GM08714 (cell line): ENCODE measurements at regions not wholly inside any gene's neighbourhood (a gene's known extent, or its start where the extent isn't known, plus 50 kb on each side); places are given as distances from the start of the nearest gene placed in this dataset.
"Not testable (repeated sequence)": the region's sequence is repeated elsewhere in the genome, so short reads cannot be mapped to it uniquely, and the experiment has no call there.

Source experiments
- H3K4me3 ChIP-seq: fragments of 200-500 bp; sonication (Bioruptor generic); 2 replicates; pipeline ENCODE4 v1.5.1; 2014; ENCODE audit warnings: mild to moderate bottlenecking, low read length, inconsistent platforms
- ZNF274 ChIP-seq: IDR thresholded peaks from 2 replicates; pipeline ENCODE4 v1.6.1; 2012; ENCODE audit warnings: mild to moderate bottlenecking, low read depth, low read length

DNA sequence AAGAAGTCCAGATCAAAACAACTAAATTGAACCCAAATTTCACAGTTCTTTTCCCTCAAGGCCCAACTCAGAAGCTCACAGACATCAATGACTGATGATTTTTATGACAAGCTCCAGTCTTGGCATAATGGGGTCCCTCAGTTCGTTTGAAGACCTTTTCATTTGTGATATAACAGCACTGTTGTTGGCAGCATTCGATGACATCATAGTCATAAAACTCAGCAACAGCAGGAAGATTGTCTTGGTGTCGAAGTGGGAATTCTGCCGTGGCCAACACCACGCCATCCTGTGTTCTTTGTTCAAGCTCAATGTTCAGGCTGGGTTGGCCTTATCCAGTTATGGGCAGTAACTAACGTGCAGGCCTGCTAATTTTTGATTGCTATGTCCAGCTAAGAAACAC lies 261.7 kb downstream of the C7orf25 start:
- no peak for TF ChIP-seq ZNF274

GRCh38 chr7:42645906-42646305 lies 266.0 kb downstream of the C7orf25 start:
- TF ChIP-seq ZNF274, result no peak
- no peak overlapping the region for H3K4me3 ChIP-seq

More for the DNA sequence above, 261.7 kb downstream of the C7orf25 start:
- H3K4me3 ChIP-seq, result no peak overlapping the region

DNA sequence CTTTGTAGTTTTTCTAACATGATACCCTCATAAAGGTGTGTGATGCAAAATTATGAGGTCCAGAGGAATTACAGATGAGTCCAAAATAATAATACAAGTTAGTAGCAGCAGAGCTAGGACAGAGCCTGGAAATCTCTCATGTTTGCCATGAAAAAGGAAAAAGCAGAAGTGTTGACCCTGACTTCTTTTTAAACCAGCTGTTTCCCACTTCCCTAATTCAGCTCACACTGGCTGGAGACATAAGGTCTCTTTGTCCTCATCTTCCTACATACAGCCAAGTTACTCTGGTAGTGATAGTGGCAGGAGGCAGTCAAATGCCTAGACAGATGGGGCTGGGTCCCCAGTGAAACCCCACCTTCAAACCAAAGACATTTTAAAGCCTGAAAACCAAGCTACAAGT lies 269.2 kb downstream of the C7orf25 start:
- no peak for TF ChIP-seq ZNF274
- H3K4me3 ChIP-seq, result no peak overlapping the region

GRCh38 chr7:42639930-42640329 lies 271.9 kb downstream of the C7orf25 start:
- H3K4me3 ChIP-seq, result no peak overlapping the region
- TF ChIP-seq ZNF274, result no peak

GRCh38 chr7:42636380-42636779 lies 275.5 kb downstream of the C7orf25 start:
- H3K4me3 ChIP-seq, result not testable (repeated sequence)

- no peak for TF ChIP-seq ZNF274
- no peak overlapping the region for H3K4me3 ChIP-seq
These were observed 283.8 kb downstream of the C7orf25 start for GRCh38 chr7:42628054-42628453.

GRCh38 chr7:42627626-42628025 lies 284.2 kb downstream of the C7orf25 start:
- no peak for TF ChIP-seq ZNF274
- no peak overlapping the region for H3K4me3 ChIP-seq

DNA sequence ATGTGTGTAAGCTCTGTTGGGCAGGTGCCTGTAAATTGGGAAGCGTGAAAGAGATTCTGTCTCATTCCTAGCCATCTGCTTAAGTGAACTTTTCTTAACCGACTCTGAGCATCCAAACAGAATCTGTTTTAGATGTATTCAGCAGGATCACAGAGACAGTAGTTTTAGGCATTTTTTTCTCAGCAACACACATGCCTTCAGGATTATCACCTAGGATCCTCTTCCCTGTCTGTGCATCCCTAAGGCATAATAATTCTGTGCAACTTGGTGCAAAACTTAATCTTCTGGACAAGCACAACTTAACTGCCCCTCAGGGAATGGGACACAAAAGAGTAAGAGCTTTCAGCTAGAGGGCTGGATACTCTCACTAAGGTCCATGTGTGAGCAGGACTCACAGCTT lies 284.8 kb downstream of the C7orf25 start:
- no peak for TF ChIP-seq ZNF274
- H3K4me3 ChIP-seq, result no peak overlapping the region

- no peak for TF ChIP-seq ZNF274
- H3K4me3 ChIP-seq, result no peak overlapping the region
These were observed 286.4 kb downstream of the C7orf25 start for GRCh38 chr7:42625421-42625820.

GRCh38 chr7:42624471-42624870 lies 287.4 kb downstream of the C7orf25 start:
- TF ChIP-seq ZNF274, result no peak
- H3K4me3 ChIP-seq, result no peak overlapping the region

DNA sequence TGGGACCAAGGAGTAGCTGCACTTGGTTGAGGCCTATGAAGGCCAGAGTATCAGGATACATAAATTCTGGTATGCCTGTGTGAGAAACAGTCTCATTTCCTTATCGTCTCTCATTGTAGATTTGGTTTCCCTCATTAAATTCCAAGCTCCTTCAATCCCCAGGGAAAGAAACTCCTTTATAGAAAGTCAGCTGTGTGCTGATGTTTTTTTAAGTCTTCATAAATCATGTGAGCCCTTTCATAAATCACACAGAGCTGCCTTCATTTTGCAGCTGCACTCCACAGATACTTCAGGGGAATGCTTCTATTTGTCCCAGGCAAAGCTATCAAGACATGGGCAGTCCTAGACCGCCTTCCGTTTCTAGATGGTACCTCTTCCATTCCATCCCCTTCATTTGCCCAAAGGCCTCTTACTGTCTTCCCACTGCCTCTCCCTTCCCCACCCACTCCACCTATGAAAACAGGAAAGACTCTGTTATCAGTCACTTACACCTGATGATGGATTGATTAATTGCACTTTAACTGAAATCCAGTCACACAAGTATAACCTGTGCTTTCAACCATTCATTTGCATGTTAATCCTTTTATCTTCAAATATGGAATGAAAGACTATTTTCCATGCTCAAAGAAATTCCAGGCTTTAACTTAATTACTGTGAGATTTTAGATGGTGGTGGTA lies 290.2 kb downstream of the C7orf25 start:
- no peak overlapping the region for H3K4me3 ChIP-seq
- no peak for TF ChIP-seq ZNF274

DNA sequence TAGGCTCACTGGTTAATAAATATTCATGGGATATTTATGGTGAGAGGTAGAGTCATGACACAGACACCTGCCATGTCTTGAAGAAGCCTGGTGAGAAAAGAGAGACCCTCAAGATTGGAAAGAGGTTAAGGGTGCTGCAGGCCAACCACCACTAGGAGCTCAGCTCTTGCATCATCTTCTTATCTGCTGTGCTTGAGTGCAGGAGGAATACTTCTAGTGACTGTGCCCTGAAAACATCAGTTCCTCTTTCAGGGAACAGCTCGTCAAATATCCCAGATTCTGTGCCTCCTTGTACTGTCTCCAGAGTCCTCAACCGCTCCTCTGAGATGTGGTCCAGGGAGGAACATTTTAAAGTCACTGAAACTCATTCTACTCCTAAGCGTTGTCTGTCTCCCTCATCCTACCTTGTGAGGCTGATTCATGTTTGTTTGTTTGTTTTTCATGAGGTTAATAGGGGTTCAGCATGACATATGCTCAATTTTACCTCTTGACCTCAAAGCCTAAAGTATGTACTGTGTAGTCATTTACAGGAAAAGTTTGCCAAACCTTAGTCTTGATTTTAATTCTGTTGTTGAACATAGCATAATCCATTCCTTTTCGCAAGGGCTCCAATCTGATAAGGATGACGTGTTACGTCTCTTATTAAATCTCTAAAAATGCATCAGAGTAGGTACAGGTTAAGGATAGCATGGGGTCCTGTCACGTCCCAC lies 293.1 kb downstream of the C7orf25 start:
- no peak overlapping the region for H3K4me3 ChIP-seq
- no peak for TF ChIP-seq ZNF274

- H3K4me3 ChIP-seq, result no peak overlapping the region
- no peak for TF ChIP-seq ZNF274
These were observed 293.9 kb downstream of the C7orf25 start for GRCh38 chr7:42617806-42618457.

DNA sequence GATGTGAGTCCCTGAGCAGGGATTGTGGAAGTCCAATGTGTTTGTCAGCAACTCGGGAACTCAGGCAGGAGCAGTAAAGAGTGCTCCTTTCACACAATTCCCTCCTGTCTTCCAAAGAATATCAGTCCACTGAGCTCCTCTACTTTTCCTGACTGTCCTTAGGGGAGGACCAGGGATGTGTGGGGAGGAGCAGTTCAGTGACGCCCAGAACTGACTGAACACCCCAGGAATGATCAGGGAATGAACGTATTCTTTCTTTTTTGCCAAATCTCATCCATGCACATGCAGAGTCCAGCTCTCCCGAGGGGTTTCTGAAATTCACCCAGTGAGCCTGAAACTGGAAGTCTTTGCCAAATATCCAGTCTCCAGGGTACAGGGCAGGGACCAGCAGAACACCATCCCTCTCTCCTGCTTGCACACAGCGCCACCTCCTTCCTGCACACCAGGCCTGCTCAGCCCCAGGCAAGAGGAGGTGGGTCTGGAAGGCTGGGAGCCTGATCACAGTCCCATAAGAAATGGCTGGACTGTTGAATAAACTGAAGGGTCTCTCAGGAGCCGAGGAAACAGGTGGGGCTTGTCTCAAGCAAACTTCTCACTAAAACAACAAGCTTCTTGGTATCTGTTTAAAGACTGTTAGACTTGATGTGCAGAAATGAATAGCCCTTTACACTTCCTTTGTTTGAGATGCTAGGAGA lies 294.7 kb downstream of the C7orf25 start:
- H3K4me3 ChIP-seq, result no peak overlapping the region
- TF ChIP-seq ZNF274, result no peak
